ENCODE measurements at regions not wholly inside any gene's neighbourhood (a gene's known extent, or its start where the extent isn't known, plus 50 kb on each side); places are given as distances from the start of the nearest gene placed in this dataset.

GRCh38 chr15:70204652-70205051 is 106.9 kb upstream of the TLE3 start:
- no CpG with 5 or more reads among the region's 1 CpG for WGBS (ENCODE audit: extremely low coverage, insufficient read length, low lambda C conversion rate)
- H2AK5ac ChIP-seq (ENCODE audit: insufficient read length, low read length): no peak overlapping the region
- no peak overlapping the region for H2BK5ac ChIP-seq (ENCODE audit: insufficient read length, low read length)
- no peak overlapping the region for H2BK12ac ChIP-seq (ENCODE audit: insufficient read length, low read depth, low read length)
- Mint-ChIP-seq H3K27ac (no peak overlapping the region), H3K4me1 (peaks cover 17 to 25% of the 10 kb centered on the region in 2 experiments), H3K9me3 (no peaks in the 10 kb centered on the region), H3K4me3 (no peak overlapping the region), H3K27me3 (ENCODE audit: low read depth) (peaks cover 11% of the 10 kb centered on the region), H3K36me3 (ENCODE audit: insufficient read depth in 1 of 3, low read depth in 3 of 3) (no peaks in the 10 kb centered on the region)
- H2BK120ac ChIP-seq (ENCODE audit: low read depth, low read length, poor library complexity, severe bottlenecking): no peak overlapping the region
- no peaks in the 10 kb centered on the region; the same call in 1 of the 2 replicates for H3K4me1 ChIP-seq (ENCODE audit: insufficient read depth, low read length)
- no peaks in the 10 kb centered on the region for H3K9me3 ChIP-seq (ENCODE audit: control insufficient read depth, low read depth, low read length)
- H4K8ac ChIP-seq (replicated peaks; ENCODE audit: insufficient read length, low read depth, low read length): no peak overlapping the region
- no peak overlapping the region for H3K27ac ChIP-seq (ENCODE audit: insufficient read length, low read depth, low read length)
- no peaks in the 10 kb centered on the region for H3K27me3 ChIP-seq (ENCODE audit: insufficient read depth, low read length)
- no peak overlapping the region for H2AFZ ChIP-seq (ENCODE audit: low read length)
- no peak overlapping the region for H3K4ac ChIP-seq (ENCODE audit: low read depth, low read length)
- H3K14ac ChIP-seq (ENCODE audit: insufficient read depth, low read length): no peak overlapping the region
- H3K4me2 ChIP-seq (ENCODE audit: insufficient read depth, insufficient read length, low read length): no peak overlapping the region
- no peak overlapping the region for H3T11ph ChIP-seq (ENCODE audit: low read length)
- TF ChIP-seq, protein P1, sequence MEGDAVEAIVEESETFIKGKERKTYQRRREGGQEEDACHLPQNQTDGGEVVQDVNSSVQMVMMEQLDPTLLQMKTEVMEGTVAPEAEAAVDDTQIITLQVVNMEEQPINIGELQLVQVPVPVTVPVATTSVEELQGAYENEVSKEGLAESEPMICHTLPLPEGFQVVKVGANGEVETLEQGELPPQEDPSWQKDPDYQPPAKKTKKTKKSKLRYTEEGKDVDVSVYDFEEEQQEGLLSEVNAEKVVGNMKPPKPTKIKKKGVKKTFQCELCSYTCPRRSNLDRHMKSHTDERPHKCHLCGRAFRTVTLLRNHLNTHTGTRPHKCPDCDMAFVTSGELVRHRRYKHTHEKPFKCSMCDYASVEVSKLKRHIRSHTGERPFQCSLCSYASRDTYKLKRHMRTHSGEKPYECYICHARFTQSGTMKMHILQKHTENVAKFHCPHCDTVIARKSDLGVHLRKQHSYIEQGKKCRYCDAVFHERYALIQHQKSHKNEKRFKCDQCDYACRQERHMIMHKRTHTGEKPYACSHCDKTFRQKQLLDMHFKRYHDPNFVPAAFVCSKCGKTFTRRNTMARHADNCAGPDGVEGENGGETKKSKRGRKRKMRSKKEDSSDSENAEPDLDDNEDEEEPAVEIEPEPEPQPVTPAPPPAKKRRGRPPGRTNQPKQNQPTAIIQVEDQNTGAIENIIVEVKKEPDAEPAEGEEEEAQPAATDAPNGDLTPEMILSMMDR (conservative IDR thresholded peaks at IDR 0.05): no peak
- no peak overlapping the region for H2BK15ac ChIP-seq (ENCODE audit: low read depth, low read length)
- H3K23me2 ChIP-seq (ENCODE audit: insufficient read length, low read depth, low read length, poor library complexity, severe bottlenecking): no peaks in the 10 kb centered on the region
- H4K20me1 ChIP-seq (ENCODE audit: control insufficient read depth, insufficient read depth, insufficient read length): no peaks in the 10 kb centered on the region
- H4K5ac ChIP-seq (ENCODE audit: insufficient read length, low read depth, low read length): no peak overlapping the region
- H4K91ac ChIP-seq (ENCODE audit: insufficient read length, low read depth, low read length): no peak overlapping the region
- H2BK20ac ChIP-seq (ENCODE audit: low read depth, low read length, poor library complexity, severe bottlenecking): no peak overlapping the region
- H3K23ac ChIP-seq (ENCODE audit: insufficient read length, low read depth, low read length): no peak overlapping the region
- no peaks in the 10 kb centered on the region for H3K79me2 ChIP-seq (ENCODE audit: insufficient read depth, low read length)
- H3K9ac ChIP-seq (ENCODE audit: extremely low read depth, insufficient read length, low read length): no peak overlapping the region
- no peak overlapping the region for H3K56ac ChIP-seq (ENCODE audit: insufficient read length, low read depth, low read length)
- no peak for DNase-seq
- H3K79me1 ChIP-seq (ENCODE audit: insufficient read depth, low read depth, low read length, poor library complexity, severe bottlenecking): no peaks in the 10 kb centered on the region
- no peak overlapping the region for H3K18ac ChIP-seq (ENCODE audit: insufficient read length, low read depth, low read length)
